ENCODE measurements at regions not wholly inside any gene's neighbourhood (a gene's known extent, or its start where the extent isn't known, plus 50 kb on each side); places are given as distances from the start of the nearest gene placed in this dataset.
"Not testable (repeated sequence)": the region's sequence is repeated elsewhere in the genome, so short reads cannot be mapped to it uniquely, and the experiment has no call there.

DNA sequence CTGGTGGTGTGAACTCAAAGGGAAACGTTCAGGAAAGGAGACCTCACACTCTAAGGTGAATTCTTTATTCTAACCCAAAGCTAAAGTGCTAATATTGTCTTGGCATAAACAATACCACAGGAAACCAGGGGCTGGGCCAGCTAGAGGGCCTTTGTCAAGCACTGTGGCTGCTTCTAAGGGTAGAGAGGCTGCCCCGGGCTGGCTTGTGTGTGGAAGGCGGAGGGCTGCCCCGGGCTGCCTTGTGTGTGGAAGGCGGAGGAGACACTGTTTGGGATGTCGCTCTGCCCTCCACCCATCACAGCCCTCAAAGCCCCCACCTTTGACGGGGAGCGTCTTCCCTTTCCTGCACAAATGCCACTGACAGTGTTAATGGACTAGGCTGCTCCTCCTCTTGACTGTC is 216.8 kb downstream of the TOMM20 start:
- Histone ChIP-seq H3K79me2 (ENCODE audit: control insufficient read depth, insufficient read depth, low read length) (no peaks in the 10 kb centered on the region), H4K20me1 (ENCODE audit: control insufficient read depth, extremely low read depth, insufficient read depth, low read length) (no peaks in the 10 kb centered on the region), H3K4me3 (ENCODE audit: control insufficient read depth in 2 of 3, extremely low read depth in 1 of 3, insufficient read depth in 2 of 3, low read depth in 1 of 3, low read length in 3 of 3) (no peak overlapping the region), H3K4me2 (ENCODE audit: control insufficient read depth, extremely low read depth, insufficient read depth, low read depth, low read length) (no peak overlapping the region), H3K9me1 (ENCODE audit: control insufficient read depth, extremely low read depth, insufficient read depth, low read length) (no peaks in the 10 kb centered on the region), H2AFZ (ENCODE audit: control insufficient read depth, low read length) (no peak overlapping the region), H3K4me1 (ENCODE audit: control insufficient read depth, extremely low read depth, insufficient read depth, low read length) (no peaks in the 10 kb centered on the region), H3K9ac (ENCODE audit: control insufficient read depth, extremely low read depth, insufficient read depth, low read length) (no peak overlapping the region), H3K27ac (ENCODE audit: control insufficient read depth, insufficient read depth, low read length) (no peak overlapping the region), H3K36me3 (ENCODE audit: control insufficient read depth in 2 of 2, extremely low read depth in 1 of 2, insufficient read depth in 2 of 2, low read length in 2 of 2) (no peaks in the 10 kb centered on the region), H3K27me3 (ENCODE audit: control insufficient read depth, extremely low read depth, insufficient read depth, low read length) (no peaks in the 10 kb centered on the region), H3K9me3 (ENCODE audit: control insufficient read depth, low read depth, low read length) (no peaks in the 10 kb centered on the region)
- no peak for DNase-seq (ENCODE audit: low read depth, low spot score)
- dilution Hi-C loops (cut with MboI; ENCODE audit: extremely low pct_ligation_motif_present, low sequenced_read_pairs) = no loop called here
- TF ChIP-seq, protein P1, sequence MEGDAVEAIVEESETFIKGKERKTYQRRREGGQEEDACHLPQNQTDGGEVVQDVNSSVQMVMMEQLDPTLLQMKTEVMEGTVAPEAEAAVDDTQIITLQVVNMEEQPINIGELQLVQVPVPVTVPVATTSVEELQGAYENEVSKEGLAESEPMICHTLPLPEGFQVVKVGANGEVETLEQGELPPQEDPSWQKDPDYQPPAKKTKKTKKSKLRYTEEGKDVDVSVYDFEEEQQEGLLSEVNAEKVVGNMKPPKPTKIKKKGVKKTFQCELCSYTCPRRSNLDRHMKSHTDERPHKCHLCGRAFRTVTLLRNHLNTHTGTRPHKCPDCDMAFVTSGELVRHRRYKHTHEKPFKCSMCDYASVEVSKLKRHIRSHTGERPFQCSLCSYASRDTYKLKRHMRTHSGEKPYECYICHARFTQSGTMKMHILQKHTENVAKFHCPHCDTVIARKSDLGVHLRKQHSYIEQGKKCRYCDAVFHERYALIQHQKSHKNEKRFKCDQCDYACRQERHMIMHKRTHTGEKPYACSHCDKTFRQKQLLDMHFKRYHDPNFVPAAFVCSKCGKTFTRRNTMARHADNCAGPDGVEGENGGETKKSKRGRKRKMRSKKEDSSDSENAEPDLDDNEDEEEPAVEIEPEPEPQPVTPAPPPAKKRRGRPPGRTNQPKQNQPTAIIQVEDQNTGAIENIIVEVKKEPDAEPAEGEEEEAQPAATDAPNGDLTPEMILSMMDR (optimal IDR thresholded peaks at IDR 0.05 in 1 of 3, IDR thresholded peaks at IDR 0.05 in 1 of 3, conservative IDR thresholded peaks at IDR 0.05 in 1 of 3; ENCODE audit: extremely low read depth in 1 of 3, insufficient read depth in 2 of 3, low read length in 3 of 3) = no peak
- TF ChIP-seq EZH2 (IDR thresholded peaks at IDR 0.05; ENCODE audit: low read length) = no peak
- no peak for FAIRE-seq

DNA sequence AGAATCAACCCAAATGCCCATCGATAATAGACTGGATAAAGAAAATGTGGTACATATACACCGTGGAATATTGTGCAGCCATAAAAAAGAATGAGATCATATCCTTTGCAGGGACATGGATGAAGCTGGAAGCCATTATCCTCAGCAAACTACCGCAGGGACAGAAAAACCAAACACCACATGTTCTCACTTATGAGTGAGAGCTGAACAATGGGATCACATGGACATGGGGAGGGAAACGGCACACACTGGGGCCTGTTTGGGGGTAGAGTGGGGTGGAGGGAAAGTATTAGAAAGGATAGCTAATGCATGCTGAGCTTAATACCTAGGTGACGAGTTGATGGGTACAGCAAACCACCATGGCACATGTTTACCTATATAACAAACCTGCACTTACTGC is 217.5 kb downstream of the TOMM20 start:
- not testable (repeated sequence) for H3K36me3 ChIP-seq (ENCODE audit: control insufficient read depth in 2 of 2, extremely low read depth in 1 of 2, insufficient read depth in 2 of 2, low read length in 2 of 2); H3K27ac ChIP-seq (ENCODE audit: control insufficient read depth, insufficient read depth, low read length); H4K20me1 ChIP-seq (ENCODE audit: control insufficient read depth, extremely low read depth, insufficient read depth, low read length)

DNA sequence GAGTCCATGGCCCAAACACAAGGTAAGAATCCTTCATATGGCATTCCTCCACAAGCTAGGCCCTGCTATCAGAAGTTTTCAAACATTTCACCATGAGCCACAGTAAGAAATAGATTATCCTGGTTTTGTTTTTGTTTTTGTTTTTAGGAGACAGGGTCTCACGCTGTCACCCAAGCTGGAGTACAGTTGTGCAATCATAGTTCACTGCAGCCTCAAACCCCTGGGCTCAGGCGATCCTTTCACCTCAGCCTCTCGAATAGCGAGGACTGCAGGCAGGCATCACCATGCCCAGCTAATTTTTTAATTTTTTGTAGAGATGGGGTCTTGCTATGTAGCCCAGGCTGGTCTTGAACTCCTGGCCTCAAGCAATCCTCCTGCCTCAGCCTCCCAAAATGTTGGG is 218.8 kb downstream of the TOMM20 start:
- DNase-seq (ENCODE audit: low read depth, low spot score) = no peak
- H2AFZ ChIP-seq (ENCODE audit: control insufficient read depth, low read length) = no peak overlapping the region
- no peaks in the 10 kb centered on the region for H3K27me3 ChIP-seq (ENCODE audit: control insufficient read depth, extremely low read depth, insufficient read depth, low read length)
- no peak overlapping the region for H3K4me3 ChIP-seq (ENCODE audit: control insufficient read depth in 2 of 3, extremely low read depth in 1 of 3, insufficient read depth in 2 of 3, low read depth in 1 of 3, low read length in 3 of 3)
- no peaks in the 10 kb centered on the region for H3K9me1 ChIP-seq (ENCODE audit: control insufficient read depth, extremely low read depth, insufficient read depth, low read length)
- H3K4me2 ChIP-seq (ENCODE audit: control insufficient read depth, extremely low read depth, insufficient read depth, low read depth, low read length) = no peak overlapping the region
- H3K79me2 ChIP-seq (ENCODE audit: control insufficient read depth, insufficient read depth, low read length) = no peaks in the 10 kb centered on the region
- H3K9me3 ChIP-seq (ENCODE audit: control insufficient read depth, low read depth, low read length) = no peaks in the 10 kb centered on the region
- H3K36me3 ChIP-seq (ENCODE audit: control insufficient read depth in 2 of 2, extremely low read depth in 1 of 2, insufficient read depth in 2 of 2, low read length in 2 of 2) = no peaks in the 10 kb centered on the region
- no peak for TF ChIP-seq EZH2 (IDR thresholded peaks at IDR 0.05; ENCODE audit: low read length)
- TF ChIP-seq, protein P1 (optimal IDR thresholded peaks at IDR 0.05 in 1 of 3, IDR thresholded peaks at IDR 0.05 in 1 of 3, conservative IDR thresholded peaks at IDR 0.05 in 1 of 3; ENCODE audit: extremely low read depth in 1 of 3, insufficient read depth in 2 of 3, low read length in 3 of 3) = no peak
- no peaks in the 10 kb centered on the region for H3K4me1 ChIP-seq (ENCODE audit: control insufficient read depth, extremely low read depth, insufficient read depth, low read length)
- dilution Hi-C loops (cut with MboI; ENCODE audit: extremely low pct_ligation_motif_present, low sequenced_read_pairs) = no loop called here
- no peak overlapping the region for H3K9ac ChIP-seq (ENCODE audit: control insufficient read depth, extremely low read depth, insufficient read depth, low read length)
- H4K20me1 ChIP-seq (ENCODE audit: control insufficient read depth, extremely low read depth, insufficient read depth, low read length) = no peaks in the 10 kb centered on the region
- H3K27ac ChIP-seq (ENCODE audit: control insufficient read depth, insufficient read depth, low read length) = no peak overlapping the region
- no peak for FAIRE-seq

More for the DNA sequence above, 217.5 kb downstream of the TOMM20 start:
- H3K9me3 ChIP-seq (ENCODE audit: control insufficient read depth, low read depth, low read length); H3K4me2 ChIP-seq (ENCODE audit: control insufficient read depth, extremely low read depth, insufficient read depth, low read depth, low read length); H3K27me3 ChIP-seq (ENCODE audit: control insufficient read depth, extremely low read depth, insufficient read depth, low read length); H3K4me1 ChIP-seq (ENCODE audit: control insufficient read depth, extremely low read depth, insufficient read depth, low read length); dilution Hi-C loops (cut with MboI; ENCODE audit: extremely low pct_ligation_motif_present, low sequenced_read_pairs); H3K9ac ChIP-seq (ENCODE audit: control insufficient read depth, extremely low read depth, insufficient read depth, low read length); H2AFZ ChIP-seq (ENCODE audit: control insufficient read depth, low read length); FAIRE-seq; H3K9me1 ChIP-seq (ENCODE audit: control insufficient read depth, extremely low read depth, insufficient read depth, low read length); H3K79me2 ChIP-seq (ENCODE audit: control insufficient read depth, insufficient read depth, low read length); H3K4me3 ChIP-seq (ENCODE audit: control insufficient read depth in 2 of 3, extremely low read depth in 1 of 3, insufficient read depth in 2 of 3, low read depth in 1 of 3, low read length in 3 of 3); DNase-seq (ENCODE audit: low read depth, low spot score): not testable (repeated sequence)
